Panc1 (cell line): ENCODE measurements at regions not wholly inside any gene's neighbourhood (a gene's known extent, or its start where the extent isn't known, plus 50 kb on each side); places are given as distances from the start of the nearest gene placed in this dataset.

Experiments used
- ATAC-seq: fragments of 200-7000 bp; cut with Tn5 transposase; 2 replicates; pipeline ENCODE4 v1.9.1; 2020; ENCODE audit warnings: mild to moderate bottlenecking, moderate library complexity
- BruUV-seq: library from RNA; stranded (reverse); fragments of 400-500 nt; replicated peaks from 2 replicates; lab custom pipeline; 2021; lab: Mats Ljungman, UMichigan
- CTCF ChIA-PET: fragments of 300-600 bp; sonication (Branson Sonifier 250); formaldehyde crosslinking; loops from one replicate; lab custom pipeline; 2022; ENCODE audit warnings: antibody characterized with exemption; lab: Charles Lee
- POLR2A ChIA-PET: fragments of 300-600 bp; sonication (Branson Sonifier 250); formaldehyde crosslinking; loops from one replicate; lab custom pipeline; 2022; ENCODE audit warnings: antibody characterized with exemption; lab: Charles Lee
- DNase-seq: peaks from one replicate; pipeline ENCODE4 v3.0.0-alpha.2; 2010; ENCODE audit warnings: low read depth, low spot score
- H3K27ac ChIP-seq: 2 replicates; pipeline ENCODE4 v1.5.1; 2011; ENCODE audit warnings: mild to moderate bottlenecking, low read length, inconsistent platforms
- H3K27me3 ChIP-seq: fragments of 200-500 bp; sonication (Bioruptor generic); 2 replicates; pipeline ENCODE4 v1.6.0; 2014; ENCODE audit warnings: low read length, inconsistent platforms; ENCODE audit not compliant: control insufficient read depth, insufficient read depth
- H3K36me3 ChIP-seq: fragments of 200-500 bp; sonication (Bioruptor generic); 2 replicates; pipeline ENCODE4 v1.5.1; 2014; ENCODE audit warnings: inconsistent platforms, mild to moderate bottlenecking, low read length, moderate library complexity; ENCODE audit not compliant: control insufficient read depth, insufficient read depth
- H3K4me1 ChIP-seq: 2 replicates; pipeline ENCODE4 v1.5.1; 2011; ENCODE audit warnings: inconsistent platforms, mild to moderate bottlenecking, low read length, moderate library complexity; ENCODE audit not compliant: control insufficient read depth, insufficient read depth
- H3K4me3 ChIP-seq, 2 experiments: 2 replicates each; pipeline ENCODE4 v1.5.1; 2011 to 2012; ENCODE audit warnings: low read depth in 2 of 2, low read length in 2 of 2, mild to moderate bottlenecking in 2 of 2, inconsistent platforms in 1 of 2, moderate library complexity in 1 of 2
- H3K9me3 ChIP-seq: fragments of 200-500 bp; sonication (Bioruptor generic); 2 replicates; pipeline ENCODE4 v1.5.1; 2014; ENCODE audit warnings: low read depth, mild to moderate bottlenecking, inconsistent platforms, low read length, moderate library complexity; ENCODE audit not compliant: control insufficient read depth, insufficient read depth
- POLR2AphosphoS5 ChIP-seq: IDR thresholded peaks from 2 replicates; pipeline ENCODE4 v1.6.1; 2012; ENCODE audit warnings: mild to moderate bottlenecking, low read depth, low read length, moderate library complexity
- REST ChIP-seq, 2 experiments: IDR thresholded peaks; 2 replicates each; pipeline ENCODE4 v1.6.1; 2011 to 2012; ENCODE audit warnings: low read depth in 2 of 2, control low read depth in 1 of 2, low read length in 1 of 2, mild to moderate bottlenecking in 1 of 2, moderate library complexity in 1 of 2; ENCODE audit not compliant: insufficient read depth in 1 of 2
- SIN3A ChIP-seq: IDR thresholded peaks from 2 replicates; pipeline ENCODE4 v1.6.1; 2012; ENCODE audit warnings: low read depth, mild to moderate bottlenecking, low read length, moderate library complexity, borderline replicate concordance; ENCODE audit not compliant: insufficient read depth
- TCF7L2 ChIP-seq: IDR thresholded peaks from 2 replicates; pipeline ENCODE4 v1.6.1; 2011; ENCODE audit warnings: mild to moderate bottlenecking, low read depth, low read length, inconsistent platforms
- in situ Hi-C: cut with HindIII; loops from 2 replicates; pipeline ENCODE4 v1.10.0; 2016; ENCODE audit warnings: low sequenced_read_pairs, low pct_unique_long_range_greater_than_20kb
- intact Hi-C: fragments of 100-400 bp; cut with micrococcal nuclease; formaldehyde crosslinking; loops from one replicate; pipeline ENCODE4 v1.10.0; 2022; ENCODE audit not compliant: unreplicated experiment

GRCh38 chr13:106367361-106367971 lies 168.0 kb downstream of the EFNB2 start:
- Histone ChIP-seq H3K27ac (no peak overlapping the region), H3K4me3 (no peak overlapping the region), H3K9me3 (no peaks in the 10 kb centered on the region), H3K4me1 (no peaks in the 10 kb centered on the region), H3K36me3 (no peaks in the 10 kb centered on the region), H3K27me3 (no peaks in the 10 kb centered on the region)
- ChIA-PET POLR2A (no interaction called here), CTCF (no interaction called here)
- intact Hi-C loops, result no loop called here
- TF ChIP-seq POLR2AphosphoS5, result no peak
- TF ChIP-seq SIN3A, result no peak
- no peak for TF ChIP-seq TCF7L2
- in situ Hi-C loops, result no loop called here
- no peak for ATAC-seq
- no peak for DNase-seq
- BruUV-seq, result no TSS peak

- H3K4me3 ChIP-seq, result no peak overlapping the region
- H3K27me3 ChIP-seq, result no peaks in the 10 kb centered on the region
- H3K27ac ChIP-seq, result no peak overlapping the region
- CTCF ChIA-PET, result no interaction called here
- no peaks in the 10 kb centered on the region for H3K9me3 ChIP-seq
- H3K36me3 ChIP-seq, result no peaks in the 10 kb centered on the region
- no peak for DNase-seq
- BruUV-seq, result no TSS peak
- TF ChIP-seq REST (IDR thresholded peaks at IDR 0.05; ENCODE audit: insufficient read depth in 1 of 2, low read depth in 2 of 2, low read length in 1 of 2), result no peak
- no peak for ATAC-seq
- no peaks in the 10 kb centered on the region for H3K4me1 ChIP-seq
- POLR2A ChIA-PET, result no interaction called here
- in situ Hi-C loops, result no loop called here
- intact Hi-C loops, result no loop called here
Observed at GRCh38 chr13:106362707-106363106, 172.8 kb downstream of the EFNB2 start.

GRCh38 chr13:106361621-106362020 lies 173.8 kb downstream of the EFNB2 start:
- Histone ChIP-seq H3K4me1 (no peaks in the 10 kb centered on the region), H3K27ac (no peak overlapping the region), H3K36me3 (no peaks in the 10 kb centered on the region), H3K27me3 (no peaks in the 10 kb centered on the region), H3K4me3 (no peak overlapping the region), H3K9me3 (no peaks in the 10 kb centered on the region)
- POLR2A ChIA-PET, result no interaction called here
- in situ Hi-C loops (no loop called here), intact Hi-C loops (no loop called here)
- CTCF ChIA-PET, result no interaction called here
- TF ChIP-seq TCF7L2, result no peak
- no peak for TF ChIP-seq SIN3A
- TF ChIP-seq REST (IDR thresholded peaks at IDR 0.05; ENCODE audit: insufficient read depth in 1 of 2, low read depth in 2 of 2, low read length in 1 of 2), result no peak
- no TSS peak for BruUV-seq
- no peak for DNase-seq
- ATAC-seq, result no peak
